ENCODE measurements at regions not wholly inside any gene's neighbourhood (a gene's known extent, or its start where the extent isn't known, plus 50 kb on each side); places are given as distances from the start of the nearest gene placed in this dataset.

GRCh38 chr12:93154753-93155480, 222.8 kb upstream of the NUDT4 start:
- DNase-seq (ENCODE audit: low read depth), result no peak

- DNase-seq (ENCODE audit: low read depth), result no peak
Observed at GRCh38 chr12:93156086-93156716, 221.5 kb upstream of the NUDT4 start.

GRCh38 chr12:93157279-93157678, 220.4 kb upstream of the NUDT4 start:
- no peak for DNase-seq (ENCODE audit: low read depth)

- DNase-seq (ENCODE audit: low read depth), result no peak
Observed at GRCh38 chr12:93158065-93158843, 219.5 kb upstream of the NUDT4 start.

- no peak for DNase-seq (ENCODE audit: low read depth)
Observed at GRCh38 chr12:93163260-93164036, 214.3 kb upstream of the NUDT4 start.

GRCh38 chr12:93164103-93164880, 213.4 kb upstream of the NUDT4 start:
- DNase-seq (ENCODE audit: low read depth), result no peak

- DNase-seq (ENCODE audit: low read depth), result no peak
Observed at GRCh38 chr12:93165384-93165932, 212.3 kb upstream of the NUDT4 start.

GRCh38 chr12:93166541-93167307, 211.0 kb upstream of the NUDT4 start:
- no peak for DNase-seq (ENCODE audit: low read depth)

- DNase-seq (ENCODE audit: low read depth), result no peak
Observed at GRCh38 chr12:93167331-93167730, 210.4 kb upstream of the NUDT4 start.

- peak; percentile 6 for DNase-seq (ENCODE audit: low read depth)
Observed at GRCh38 chr12:93167841-93168492, 209.8 kb upstream of the NUDT4 start.

GRCh38 chr12:93168751-93169150, 209.0 kb upstream of the NUDT4 start:
- DNase-seq (ENCODE audit: low read depth), result no peak

- DNase-seq (ENCODE audit: low read depth), result no peak
Observed at GRCh38 chr12:93169536-93169935, 208.2 kb upstream of the NUDT4 start.

GRCh38 chr12:93170928-93171327, 206.8 kb upstream of the NUDT4 start:
- no peak for DNase-seq (ENCODE audit: low read depth)

GRCh38 chr12:93173178-93173957, 204.4 kb upstream of the NUDT4 start:
- DNase-seq (ENCODE audit: low read depth), result no peak

GRCh38 chr12:93174048-93174447, 203.7 kb upstream of the NUDT4 start:
- DNase-seq (ENCODE audit: low read depth), result no peak

- DNase-seq (ENCODE audit: low read depth), result no peak
Observed at GRCh38 chr12:93174473-93174872, 203.3 kb upstream of the NUDT4 start.

- no peak for DNase-seq (ENCODE audit: low read depth)
Observed at GRCh38 chr12:93176165-93176564, 201.6 kb upstream of the NUDT4 start.

GRCh38 chr12:93176610-93177126, 201.1 kb upstream of the NUDT4 start:
- DNase-seq (ENCODE audit: low read depth), result no peak

Data from activated T-helper 9 cell treated with anti-CD3 and anti-CD28 coated beads, Interleukin-2, amount 50 U/mL, for 16 hours (primary cell).